ENCODE measurements at regions not wholly inside any gene's neighbourhood (a gene's known extent, or its start where the extent isn't known, plus 50 kb on each side); places are given as distances from the start of the nearest gene placed in this dataset.

DNA sequence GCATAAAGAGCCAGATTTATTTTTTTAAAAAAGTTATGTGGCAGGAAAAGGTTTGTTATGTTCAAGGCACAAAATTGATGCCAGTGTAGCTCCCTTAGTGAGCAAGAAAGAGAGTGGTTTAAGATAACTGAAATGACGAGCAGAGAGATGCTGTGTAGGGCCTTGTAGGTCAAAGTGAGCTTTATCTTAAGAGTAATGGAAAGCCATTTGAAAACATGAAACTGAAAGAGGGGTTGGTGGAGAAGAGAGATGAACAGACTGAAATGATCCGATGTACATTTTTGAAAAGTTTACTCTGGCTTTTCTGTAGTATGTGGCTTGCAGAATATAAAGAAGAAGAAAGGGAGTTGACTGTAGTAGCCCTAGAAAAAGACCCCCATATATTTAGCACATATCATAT lies 383.6 kb downstream of the PLA2G4A start:
- Histone ChIP-seq H3K27ac (replicated peaks) (no peak overlapping the region), H3K36me3 (no peaks in the 10 kb centered on the region), H3K4me3 (no peak overlapping the region), H3K27me3 (ENCODE audit: low read depth) (no peaks in the 10 kb centered on the region), H3K4me1 (no peaks in the 10 kb centered on the region), H3K9me3 (replicated peaks) (no peaks in the 10 kb centered on the region)
- intact Hi-C loops (cut with micrococcal nuclease) = no loop called here
- no peak for DNase-seq
- TF ChIP-seq, protein P1, sequence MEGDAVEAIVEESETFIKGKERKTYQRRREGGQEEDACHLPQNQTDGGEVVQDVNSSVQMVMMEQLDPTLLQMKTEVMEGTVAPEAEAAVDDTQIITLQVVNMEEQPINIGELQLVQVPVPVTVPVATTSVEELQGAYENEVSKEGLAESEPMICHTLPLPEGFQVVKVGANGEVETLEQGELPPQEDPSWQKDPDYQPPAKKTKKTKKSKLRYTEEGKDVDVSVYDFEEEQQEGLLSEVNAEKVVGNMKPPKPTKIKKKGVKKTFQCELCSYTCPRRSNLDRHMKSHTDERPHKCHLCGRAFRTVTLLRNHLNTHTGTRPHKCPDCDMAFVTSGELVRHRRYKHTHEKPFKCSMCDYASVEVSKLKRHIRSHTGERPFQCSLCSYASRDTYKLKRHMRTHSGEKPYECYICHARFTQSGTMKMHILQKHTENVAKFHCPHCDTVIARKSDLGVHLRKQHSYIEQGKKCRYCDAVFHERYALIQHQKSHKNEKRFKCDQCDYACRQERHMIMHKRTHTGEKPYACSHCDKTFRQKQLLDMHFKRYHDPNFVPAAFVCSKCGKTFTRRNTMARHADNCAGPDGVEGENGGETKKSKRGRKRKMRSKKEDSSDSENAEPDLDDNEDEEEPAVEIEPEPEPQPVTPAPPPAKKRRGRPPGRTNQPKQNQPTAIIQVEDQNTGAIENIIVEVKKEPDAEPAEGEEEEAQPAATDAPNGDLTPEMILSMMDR (IDR thresholded peaks at IDR 0.05; ENCODE audit: borderline replicate concordance) = no peak

DNA sequence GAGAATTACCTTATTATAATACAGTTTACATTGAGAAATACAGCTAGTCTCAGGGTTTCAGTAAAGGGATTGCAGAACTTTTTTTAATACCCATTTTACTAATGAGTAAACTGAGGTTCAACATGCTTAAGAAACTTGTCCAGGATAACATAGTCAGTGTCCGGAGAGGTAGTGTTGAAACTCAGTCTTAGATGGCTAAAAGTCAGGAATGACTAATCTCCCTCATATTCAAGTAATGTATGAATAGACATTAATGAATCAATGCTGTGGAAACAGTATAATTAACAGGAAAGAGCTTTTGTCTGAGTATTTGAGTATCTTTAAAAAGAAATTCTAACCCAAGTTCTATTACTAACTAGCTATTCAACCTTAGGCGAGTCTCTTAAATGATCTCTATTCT lies 397.6 kb downstream of the PLA2G4A start:
- H3K4me1 ChIP-seq = no peaks in the 10 kb centered on the region
- no peaks in the 10 kb centered on the region for H3K36me3 ChIP-seq
- DNase-seq = no peak
- intact Hi-C loops (cut with micrococcal nuclease) = no loop called here
- H3K4me3 ChIP-seq = no peak overlapping the region
- H3K27ac ChIP-seq (replicated peaks) = no peak overlapping the region
- TF ChIP-seq, protein P1 (IDR thresholded peaks at IDR 0.05; ENCODE audit: borderline replicate concordance) = no peak
- no peaks in the 10 kb centered on the region for H3K27me3 ChIP-seq (ENCODE audit: low read depth)
- peaks cover 21% of the 10 kb centered on the region for H3K9me3 ChIP-seq (replicated peaks)

DNA sequence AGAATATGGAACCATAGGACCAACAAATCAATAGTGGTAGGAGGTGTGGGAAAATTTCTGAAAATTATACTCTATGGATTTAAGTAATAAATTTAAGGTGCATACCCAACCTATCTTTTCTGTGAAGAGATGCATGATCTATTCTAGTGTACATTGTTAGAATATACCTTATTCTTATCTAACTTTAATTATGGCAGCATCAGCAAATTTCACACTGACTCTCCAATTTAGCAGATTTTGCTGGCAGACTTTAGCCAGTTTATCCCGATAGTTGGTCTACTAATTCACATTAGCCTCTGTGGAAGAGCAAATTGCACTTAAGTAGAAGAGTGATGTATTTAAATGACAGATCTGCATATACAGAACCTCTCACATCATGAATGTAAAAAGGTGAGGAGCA lies 400.0 kb downstream of the PLA2G4A start:
- no peaks in the 10 kb centered on the region for H3K27me3 ChIP-seq (ENCODE audit: low read depth)
- TF ChIP-seq, protein P1 (IDR thresholded peaks at IDR 0.05; ENCODE audit: borderline replicate concordance) = no peak

DNA sequence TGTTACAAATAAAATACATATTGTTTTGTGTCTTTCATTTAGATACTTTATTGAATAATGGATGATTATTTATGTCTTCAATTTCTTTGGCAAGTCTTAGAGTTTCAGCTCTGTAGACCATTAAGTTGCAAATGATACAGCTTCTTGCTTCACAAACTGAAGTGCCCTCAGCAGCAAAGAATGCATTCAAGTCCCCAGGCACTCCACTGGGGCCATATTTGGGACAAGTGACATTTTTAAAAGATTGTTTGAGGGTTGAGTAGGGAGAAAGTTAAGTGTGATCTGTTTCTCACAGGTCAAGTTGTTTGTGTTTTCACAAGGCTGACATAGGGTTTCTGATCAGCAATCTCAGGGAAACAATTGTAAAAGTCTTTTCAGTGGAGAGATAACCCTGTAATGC lies 400.7 kb downstream of the PLA2G4A start:
- Histone ChIP-seq H3K27me3 (ENCODE audit: low read depth) (no peaks in the 10 kb centered on the region), H3K36me3 (no peaks in the 10 kb centered on the region), H3K27ac (replicated peaks) (no peak overlapping the region), H3K4me3 (no peak overlapping the region), H3K4me1 (no peaks in the 10 kb centered on the region), H3K9me3 (replicated peaks) (no peaks in the 10 kb centered on the region)
- TF ChIP-seq, protein P1 (IDR thresholded peaks at IDR 0.05; ENCODE audit: borderline replicate concordance) = no peak
- no peak for DNase-seq
- intact Hi-C loops (cut with micrococcal nuclease) = no loop called here

More for the DNA sequence above, 400.0 kb downstream of the PLA2G4A start:
- intact Hi-C loops (cut with micrococcal nuclease) = no loop called here
- no peak for DNase-seq
- Histone ChIP-seq H3K4me3 (no peak overlapping the region), H3K4me1 (no peaks in the 10 kb centered on the region), H3K9me3 (replicated peaks) (peaks cover 2% of the 10 kb centered on the region), H3K27ac (replicated peaks) (no peak overlapping the region), H3K36me3 (no peaks in the 10 kb centered on the region)

DNA sequence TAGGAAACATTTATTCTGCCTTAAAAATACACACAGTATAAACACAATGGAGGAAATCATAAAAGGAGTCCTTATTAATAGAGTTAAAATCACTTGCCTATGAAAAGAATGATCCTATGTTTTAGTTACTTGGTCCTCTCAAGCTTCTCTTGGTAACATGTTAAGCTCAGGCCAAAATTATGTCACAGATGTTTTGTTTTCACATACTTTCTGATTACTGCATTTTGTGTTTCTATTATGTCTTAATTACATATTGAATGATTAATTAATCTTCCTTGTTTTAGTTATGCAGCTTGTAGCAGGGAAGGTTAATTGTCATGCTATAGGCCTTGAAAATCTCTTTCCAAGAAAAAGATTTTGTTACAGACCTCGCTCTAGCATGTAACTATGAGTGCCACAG lies 406.0 kb downstream of the PLA2G4A start:
- Histone ChIP-seq H3K4me3 (no peak overlapping the region), H3K9me3 (replicated peaks) (no peaks in the 10 kb centered on the region), H3K4me1 (no peaks in the 10 kb centered on the region), H3K27ac (replicated peaks) (no peak overlapping the region), H3K36me3 (no peaks in the 10 kb centered on the region), H3K27me3 (ENCODE audit: low read depth) (no peaks in the 10 kb centered on the region)
- DNase-seq = no peak
- TF ChIP-seq, protein P1 (IDR thresholded peaks at IDR 0.05; ENCODE audit: borderline replicate concordance) = no peak
- intact Hi-C loops (cut with micrococcal nuclease) = no loop called here

DNA sequence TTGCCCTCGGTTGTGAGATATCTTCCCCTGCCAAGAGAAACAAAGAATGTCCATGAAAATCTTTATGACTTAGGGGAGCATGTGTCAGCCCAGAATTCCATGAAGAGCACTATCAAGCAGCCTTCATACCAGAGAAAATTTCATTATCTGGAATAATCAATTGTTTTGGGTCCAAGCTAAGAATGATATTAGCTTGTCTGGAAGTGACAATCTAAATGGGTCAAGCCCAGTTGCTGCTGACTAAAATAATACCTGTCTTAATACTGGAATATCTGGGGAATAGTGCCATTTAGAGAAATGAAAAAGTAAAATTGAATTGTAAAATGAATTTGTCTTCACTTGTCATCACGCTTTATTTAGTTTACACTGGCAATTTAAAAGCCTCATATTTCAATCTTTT lies 407.4 kb downstream of the PLA2G4A start:
- intact Hi-C loops (cut with micrococcal nuclease) = no loop called here
- DNase-seq = no peak
- H3K9me3 ChIP-seq (replicated peaks) = no peaks in the 10 kb centered on the region
- no peaks in the 10 kb centered on the region for H3K36me3 ChIP-seq
- H3K27ac ChIP-seq (replicated peaks) = peak overlapping the region; percentile 25
- TF ChIP-seq, protein P1 (IDR thresholded peaks at IDR 0.05; ENCODE audit: borderline replicate concordance) = no peak
- no peaks in the 10 kb centered on the region for H3K27me3 ChIP-seq (ENCODE audit: low read depth)
- no peaks in the 10 kb centered on the region for H3K4me1 ChIP-seq
- H3K4me3 ChIP-seq = no peak overlapping the region
